ENCODE measurements at regions not wholly inside any gene's neighbourhood (a gene's known extent, or its start where the extent isn't known, plus 50 kb on each side); places are given as distances from the start of the nearest gene placed in this dataset.

DNA sequence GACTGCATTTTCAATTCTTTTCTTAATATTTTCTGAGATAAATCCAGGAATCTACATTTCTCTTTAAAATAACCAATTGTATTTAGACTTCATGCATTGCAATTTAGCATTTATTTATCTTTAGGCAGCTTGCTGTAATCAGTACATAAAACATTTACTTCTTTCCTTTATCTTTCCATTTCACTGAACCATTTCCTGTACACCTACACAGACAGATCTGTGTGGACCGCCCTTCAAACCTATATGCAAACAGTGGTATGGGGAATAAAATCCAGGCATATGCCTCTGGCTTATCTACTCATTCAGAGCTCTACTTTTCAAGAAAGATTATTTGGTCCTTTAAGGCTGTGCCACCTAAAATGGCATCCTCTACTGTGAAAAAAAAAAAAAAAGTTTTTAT is 640.0 kb downstream of the MAT2B start:
- no peaks in the 10 kb centered on the region for H3K4me1 ChIP-seq (ENCODE audit: control insufficient read depth in 1 of 2, insufficient read depth in 2 of 2, low read length in 2 of 2)
- H3K4me3 ChIP-seq (replicated peaks in 1 of 3; ENCODE audit: low read depth in 2 of 3, low read length in 3 of 3) = no peak overlapping the region
- no peaks in the 10 kb centered on the region for H3K4me1 Mint-ChIP-seq
- H3K4me2 ChIP-seq (replicated peaks; ENCODE audit: extremely low read depth, low read length, poor library complexity, severe bottlenecking) = no peak overlapping the region
- TF ChIP-seq CTCF (IDR thresholded peaks at IDR 0.05) = no peak
- no peaks in the 10 kb centered on the region for H4K20me1 ChIP-seq (ENCODE audit: insufficient read depth, low read length)
- DNase-seq = no peak
- H2AFZ ChIP-seq (ENCODE audit: insufficient read depth, low read depth, low read length, poor library complexity, severe bottlenecking) = no peak overlapping the region
- H3K27ac Mint-ChIP-seq = no peak overlapping the region
- no peak overlapping the region for H3K27ac ChIP-seq (ENCODE audit: low read depth in 1 of 2, low read length in 2 of 2)
- no peaks in the 10 kb centered on the region for H3K9me3 ChIP-seq (replicated peaks in 1 of 2; ENCODE audit: control insufficient read depth in 1 of 2, insufficient read depth in 1 of 2, low read length in 2 of 2)
- H3K9ac ChIP-seq (ENCODE audit: insufficient read depth, low read length, poor library complexity, severe bottlenecking) = no peak overlapping the region
- H3K4me3 Mint-ChIP-seq = no peak overlapping the region
- no peaks in the 10 kb centered on the region for H3K36me3 ChIP-seq (replicated peaks in 1 of 2; ENCODE audit: control insufficient read depth in 1 of 2, insufficient read depth in 2 of 2, low read length in 2 of 2)
- WGBS (ENCODE audit: insufficient coverage) = no CpG with 5 or more reads among the region's 1 CpG
- no peaks in the 10 kb centered on the region for H3K36me3 Mint-ChIP-seq
- intact Hi-C loops (cut with micrococcal nuclease) = no loop called here
- H3K27me3 ChIP-seq (ENCODE audit: control insufficient read depth in 2 of 2, insufficient read depth in 2 of 2, low read length in 2 of 2) = no peaks in the 10 kb centered on the region
- no peaks in the 10 kb centered on the region for H3K79me2 ChIP-seq (ENCODE audit: insufficient read depth, low read length)
- H3K27me3 Mint-ChIP-seq (ENCODE audit: low read depth in 3 of 3) = no peaks in the 10 kb centered on the region
- H3K9me3 Mint-ChIP-seq = peaks cover 0 to 4% (median 2%) of the 10 kb centered on the region in 7 donors

DNA sequence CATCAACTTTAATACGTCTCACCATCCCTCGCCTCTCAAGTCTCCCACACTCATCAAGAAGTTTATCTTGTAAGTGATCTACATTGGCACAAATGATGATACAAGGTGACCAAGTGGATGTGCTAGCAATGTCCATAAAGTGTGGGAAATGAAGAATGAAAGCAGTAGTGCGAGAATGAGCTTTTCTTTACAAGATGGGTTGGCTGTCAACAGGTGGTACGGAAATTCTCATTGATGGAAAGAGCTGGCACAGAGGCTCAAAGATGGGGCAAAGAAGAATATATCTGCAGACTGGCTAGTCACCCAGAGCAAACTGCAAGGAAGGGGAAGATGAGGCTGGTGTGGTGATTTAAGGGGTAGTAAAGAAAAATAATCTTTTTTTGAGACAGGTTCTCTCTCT is 640.8 kb downstream of the MAT2B start:
- no peak overlapping the region for H3K9ac ChIP-seq (ENCODE audit: insufficient read depth, low read length, poor library complexity, severe bottlenecking)
- WGBS (ENCODE audit: insufficient coverage) = 92% methylated on average over 2 of the region's 4 CpGs
- no peak overlapping the region for H3K27ac ChIP-seq (ENCODE audit: low read depth in 1 of 2, low read length in 2 of 2)
- no peaks in the 10 kb centered on the region for H3K79me2 ChIP-seq (ENCODE audit: insufficient read depth, low read length)
- H3K4me2 ChIP-seq (replicated peaks; ENCODE audit: extremely low read depth, low read length, poor library complexity, severe bottlenecking) = no peak overlapping the region
- H2AFZ ChIP-seq (ENCODE audit: insufficient read depth, low read depth, low read length, poor library complexity, severe bottlenecking) = no peak overlapping the region
- Mint-ChIP-seq H3K4me1 (no peaks in the 10 kb centered on the region), H3K9me3 (peaks cover 0 to 4% (median 2%) of the 10 kb centered on the region in 7 donors), H3K27ac (no peak overlapping the region), H3K36me3 (no peaks in the 10 kb centered on the region), H3K4me3 (no peak overlapping the region), H3K27me3 (ENCODE audit: low read depth in 3 of 3) (no peaks in the 10 kb centered on the region)
- H3K27me3 ChIP-seq (ENCODE audit: control insufficient read depth in 2 of 2, insufficient read depth in 2 of 2, low read length in 2 of 2) = no peaks in the 10 kb centered on the region
- no peaks in the 10 kb centered on the region for H3K9me3 ChIP-seq (replicated peaks in 1 of 2; ENCODE audit: control insufficient read depth in 1 of 2, insufficient read depth in 1 of 2, low read length in 2 of 2)
- DNase-seq = no peak
- H3K36me3 ChIP-seq (replicated peaks in 1 of 2; ENCODE audit: control insufficient read depth in 1 of 2, insufficient read depth in 2 of 2, low read length in 2 of 2) = no peaks in the 10 kb centered on the region
- no peaks in the 10 kb centered on the region for H3K4me1 ChIP-seq (ENCODE audit: control insufficient read depth in 1 of 2, insufficient read depth in 2 of 2, low read length in 2 of 2)
- no peak overlapping the region for H3K4me3 ChIP-seq (replicated peaks in 1 of 3; ENCODE audit: low read depth in 2 of 3, low read length in 3 of 3)
- no peaks in the 10 kb centered on the region for H4K20me1 ChIP-seq (ENCODE audit: insufficient read depth, low read length)
- intact Hi-C loops (cut with micrococcal nuclease) = no loop called here
- TF ChIP-seq CTCF (IDR thresholded peaks at IDR 0.05) = no peak

All from CD14-positive monocyte (primary cell).